ENCODE measurements at regions not wholly inside any gene's neighbourhood (a gene's known extent, or its start where the extent isn't known, plus 50 kb on each side); places are given as distances from the start of the nearest gene placed in this dataset.

- intact Hi-C loops (cut with DNase I; ENCODE audit: low total_unique reads), result no loop called here
- H3K4me3 ChIP-seq (ENCODE audit: low read depth, poor library complexity, severe bottlenecking), result no peak overlapping the region
- TF ChIP-seq CTCF (IDR thresholded peaks at IDR 0.05) (no peak), POLR2A (IDR thresholded peaks at IDR 0.05) (no peak)
- no peak for DNase-seq (ENCODE audit: low spot score in 2 of 2)
- 47 to 57% methylated on average over 6 of the region's 6 CpGs for WGBS, 2 donors
Observed at GRCh38 chr10:53700278-53700677, 927.7 kb upstream of the MBL2 start.

DNA sequence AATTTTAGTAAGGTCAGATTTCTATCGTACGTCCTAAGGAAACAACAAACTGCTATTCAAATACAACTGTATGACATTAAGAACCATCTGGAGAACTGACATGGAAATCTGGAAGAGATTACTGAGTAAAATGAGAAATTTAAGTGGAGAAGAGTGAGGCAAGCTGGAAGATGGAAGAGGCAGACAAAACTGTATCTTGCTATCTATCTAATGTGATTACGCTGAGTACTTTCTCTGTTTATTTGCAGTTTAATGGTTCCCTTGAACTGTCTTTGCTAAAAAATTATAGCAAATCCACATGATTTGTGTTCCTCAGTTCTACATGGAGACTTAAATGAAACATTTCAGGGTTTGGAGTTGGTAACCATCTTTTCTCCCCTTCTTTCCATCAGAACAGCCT is 927.1 kb upstream of the MBL2 start:
- no peak overlapping the region for H3K4me3 ChIP-seq (ENCODE audit: low read depth, poor library complexity, severe bottlenecking)
- TF ChIP-seq POLR2A (IDR thresholded peaks at IDR 0.05) (no peak), CTCF (IDR thresholded peaks at IDR 0.05) (no peak)
- intact Hi-C loops (cut with DNase I; ENCODE audit: low total_unique reads), result loop anchor here (10.0 kb wide), 1 partner anchor 255 kb away; no protein-coding TSS in a partner anchor
- no peak for DNase-seq (ENCODE audit: low spot score in 2 of 2)
- WGBS, 2 donors, result 54 to 57% methylated on average over 3 of the region's 3 CpGs

DNA sequence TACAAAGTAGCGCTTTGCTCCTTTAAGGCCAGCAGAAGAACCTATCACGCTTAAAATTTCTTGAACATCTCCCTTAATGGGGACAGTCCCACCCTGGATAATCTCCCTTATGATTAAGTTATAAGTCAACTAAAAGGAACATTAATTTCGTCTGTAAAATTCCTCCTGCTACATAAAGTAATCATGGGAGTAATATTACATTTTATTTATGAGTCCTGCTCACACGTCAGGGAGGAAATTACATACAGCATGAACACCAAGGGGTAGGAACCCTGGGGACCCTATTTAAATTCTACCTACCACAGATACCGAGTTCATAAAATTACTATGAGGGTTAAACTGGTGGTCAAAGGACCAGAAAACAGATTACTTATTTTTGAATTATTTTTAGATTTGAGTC is 926.6 kb upstream of the MBL2 start:
- DNase-seq (ENCODE audit: low spot score in 2 of 2), result no peak
- intact Hi-C loops (cut with DNase I; ENCODE audit: low total_unique reads), result loop anchor here (10.0 kb wide), 1 partner anchor 256 kb away; no protein-coding TSS in a partner anchor
- H3K4me3 ChIP-seq (ENCODE audit: low read depth, poor library complexity, severe bottlenecking), result no peak overlapping the region
- 64% methylated on average over 5 of the region's 5 CpGs for whole genome bisulfite sequencing, 2 donors
- TF ChIP-seq CTCF (IDR thresholded peaks at IDR 0.05) (no peak), POLR2A (IDR thresholded peaks at IDR 0.05) (no peak)

- TF ChIP-seq CTCF (IDR thresholded peaks at IDR 0.05) (no peak), POLR2A (IDR thresholded peaks at IDR 0.05) (no peak)
- H3K4me3 ChIP-seq (ENCODE audit: low read depth, poor library complexity, severe bottlenecking), result no peak overlapping the region
- DNase-seq (ENCODE audit: low spot score in 2 of 2), result no peak
- intact Hi-C loops (cut with DNase I; ENCODE audit: low total_unique reads), result loop anchor here (10.0 kb wide), 1 partner anchor 258 kb away; no protein-coding TSS in a partner anchor
- 44 to 53% methylated on average over 2 of the region's 2 CpGs for WGBS, 2 donors
Observed at GRCh38 chr10:53697038-53697437, 924.5 kb upstream of the MBL2 start.

DNA sequence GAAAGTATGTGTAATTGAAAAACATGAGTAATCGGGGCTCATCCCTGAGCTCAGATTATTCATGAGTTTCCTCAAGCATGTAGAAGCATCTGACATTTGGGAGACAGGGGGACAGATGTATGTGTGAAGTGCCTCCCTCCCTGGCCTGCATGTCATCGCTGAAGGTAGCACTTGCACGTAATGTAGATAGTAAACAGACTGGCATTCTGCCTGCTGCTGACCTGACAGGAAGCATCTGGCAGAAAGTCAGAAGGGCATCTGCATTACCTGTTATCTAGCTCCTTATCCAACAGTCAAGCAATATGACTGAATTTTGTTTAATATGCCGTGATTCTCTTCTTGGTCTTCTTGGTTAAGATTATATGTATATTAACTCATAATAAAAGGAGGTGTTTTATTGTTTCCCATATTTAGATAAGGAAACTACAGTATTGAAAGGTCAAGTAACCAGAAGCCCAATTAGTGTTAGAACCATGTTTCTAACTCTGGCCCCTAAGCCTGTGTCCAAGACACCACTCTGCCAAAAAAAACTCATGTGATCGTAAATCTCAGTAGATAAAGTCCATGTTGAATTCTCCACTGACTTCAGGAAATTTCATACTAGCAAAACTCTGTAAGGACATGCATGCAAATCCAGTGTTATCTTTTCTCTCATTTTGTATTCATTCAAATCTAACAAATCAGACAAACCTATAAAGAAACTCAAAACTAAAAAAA is 918.1 kb upstream of the MBL2 start:
- TF ChIP-seq CTCF (IDR thresholded peaks at IDR 0.05) (no peak), POLR2A (IDR thresholded peaks at IDR 0.05) (no peak)
- intact Hi-C loops (cut with DNase I; ENCODE audit: low total_unique reads), result loop anchor here (10.0 kb wide), 1 partner anchor 264 kb away; no protein-coding TSS in a partner anchor
- no peak for DNase-seq (ENCODE audit: low spot score in 2 of 2)
- H3K4me3 ChIP-seq (ENCODE audit: low read depth, poor library complexity, severe bottlenecking), result no peak overlapping the region
- 59 to 60% methylated on average over 5 of the region's 5 CpGs for WGBS, 2 donors

GRCh38 chr10:53687800-53688199 is 915.2 kb upstream of the MBL2 start:
- no peak for TF ChIP-seq CTCF (IDR thresholded peaks at IDR 0.05)
- TF ChIP-seq POLR2A (IDR thresholded peaks at IDR 0.05), result no peak
- WGBS, 2 donors, result 78 to 85% methylated on average over 1 of the region's 1 CpG
- no peak for DNase-seq (ENCODE audit: low spot score in 2 of 2)
- intact Hi-C loops (cut with DNase I; ENCODE audit: low total_unique reads), result no loop called here
- H3K4me3 ChIP-seq (ENCODE audit: low read depth, poor library complexity, severe bottlenecking), result no peak overlapping the region
